K562 (cell line): ENCODE measurements at regions not wholly inside any gene's neighbourhood (a gene's known extent, or its start where the extent isn't known, plus 50 kb on each side); places are given as distances from the start of the nearest gene placed in this dataset.

Experiments
- ATAC-seq: fragments of 200-7000 bp; cut with Tn5 transposase; 3 replicates; pipeline ENCODE4 v1.9.1; 2020; ENCODE audit warnings: moderate library complexity
- BruUV-seq: library from RNA; stranded (reverse); fragments of 400-500 nt; replicated peaks from 2 replicates; lab custom pipeline; 2021; lab: Mats Ljungman, UMichigan
- CTCF ChIA-PET: fragments of 300-600 bp; formaldehyde crosslinking; extraction: SDS; loops from one replicate; lab custom pipeline; 2021; ENCODE audit warnings: low intra/inter-chr PET ratio; lab: Yijun Ruan, JAX
- POLR2A ChIA-PET: fragments of 300-600, 350-650 bp; sonication (Branson Sonifier 250); formaldehyde crosslinking; extraction: SDS; loops from one replicate; lab custom pipeline; 2021; ENCODE audit warnings: antibody characterized with exemption, inconsistent platforms; lab: Yijun Ruan, JAX
- DNase-seq, 4 experiments: peaks; one replicate each; pipeline versions ENCODE4 v3.0.0 to v3.0.0-alpha.2; 2011 to 2018; ENCODE audit warnings: low spot score in 3 of 4, mixed read lengths in 3 of 4; ENCODE audit errors: extremely low read depth in 1 of 4
- FAIRE-seq: peaks from 2 replicates; lab custom pipeline; 2011; peaks lifted over from hg19 to GRCh38; lab: Jason Lieb, UNC
- H2AFZ ChIP-seq: 2 replicates; pipeline ENCODE4 v1.6.0; 2011; ENCODE audit warnings: low read depth, low read length, control low read depth, inconsistent platforms
- H3K27ac ChIP-seq: fragments of 200-600 bp; 3 replicates; pipeline ENCODE4 v1.8.0; 2011; ENCODE audit warnings: low read depth, mild to moderate bottlenecking, control low read depth, inconsistent platforms, low read length, moderate library complexity, mixed read lengths; ENCODE audit errors: extremely low read depth
- H3K27me3 ChIP-seq, 2 experiments: fragments of 300-600 bp in 1 of 2; 2 replicates in 1 of 2; 3 replicates in 1 of 2; pipeline versions ENCODE4 v1.6.0 to v1.8.0; 2011; ENCODE audit warnings: inconsistent platforms in 2 of 2, low read length in 2 of 2, mild to moderate bottlenecking in 1 of 2, mixed read lengths in 1 of 2, moderate library complexity in 1 of 2; ENCODE audit not compliant: control insufficient read depth in 2 of 2, insufficient read depth in 2 of 2
- H3K36me3 ChIP-seq: fragments of 300-600 bp; 3 replicates; pipeline ENCODE4 v1.8.0; 2011; ENCODE audit warnings: mild to moderate bottlenecking, low read length, inconsistent platforms; ENCODE audit not compliant: control insufficient read depth, insufficient read depth
- H3K4me1 ChIP-seq, 2 experiments: fragments of 200-600 bp in 1 of 2; replicated peaks in 1 of 2; 2 replicates in 1 of 2; 3 replicates in 1 of 2; pipeline versions ENCODE4 v1.5.1 to v1.8.0; 2011; ENCODE audit warnings: inconsistent platforms in 2 of 2, low read length in 2 of 2, mild to moderate bottlenecking in 1 of 2, mixed read lengths in 1 of 2, moderate library complexity in 1 of 2; ENCODE audit not compliant: control insufficient read depth in 2 of 2, insufficient read depth in 2 of 2
- H3K4me2 ChIP-seq: 2 replicates; pipeline ENCODE4 v1.6.1; 2011; ENCODE audit warnings: low read length, control low read depth, inconsistent platforms, mixed read lengths; ENCODE audit not compliant: insufficient read depth
- H3K4me3 ChIP-seq: fragments of 200-600 bp; sonication (generic), shearing (Covaris generic); 2 replicates; pipeline ENCODE4 v1.5.1; 2016; ENCODE audit warnings: control low read depth, inconsistent platforms
- H3K79me2 ChIP-seq: fragments of 200-600 bp; 3 replicates; pipeline ENCODE4 v1.8.0; 2011; ENCODE audit warnings: low read length, inconsistent platforms; ENCODE audit not compliant: control insufficient read depth, insufficient read depth
- H3K9ac ChIP-seq, 2 experiments: 2 replicates each; pipeline versions ENCODE4 v1.6.0 to v1.6.1; 2011; ENCODE audit warnings: low read depth in 2 of 2, low read length in 2 of 2, control low read depth in 1 of 2, inconsistent platforms in 1 of 2, mild to moderate bottlenecking in 1 of 2, mixed read lengths in 1 of 2; ENCODE audit not compliant: insufficient read depth in 1 of 2
- H3K9me1 ChIP-seq: one replicate; pipeline ENCODE4 v1.6.0; 2011; ENCODE audit warnings: inconsistent platforms, mild to moderate bottlenecking, low read length, moderate library complexity; ENCODE audit not compliant: control insufficient read depth, insufficient read depth
- H3K9me3 ChIP-seq: replicated peaks from 2 replicates; pipeline ENCODE4 v1.5.1; 2011; ENCODE audit warnings: low read depth, low read length, inconsistent platforms; ENCODE audit not compliant: control insufficient read depth, insufficient read depth
- H4K20me1 ChIP-seq: replicated peaks from 2 replicates; pipeline ENCODE4 v1.6.1; 2011; ENCODE audit warnings: low read length, inconsistent platforms, mixed read lengths; ENCODE audit not compliant: control insufficient read depth, insufficient read depth
- CGGBP1 ChIP-seq: fragments of 250-450 bp; sonication (Bioruptor Pico); IDR thresholded peaks from 2 replicates; pipeline ENCODE4 v1.9.0; 2021; ENCODE audit warnings: mild to moderate bottlenecking
- CLOCK ChIP-seq: fragments of 250-450 bp; sonication (Bioruptor Pico); IDR thresholded peaks from 2 replicates; pipeline ENCODE4 v1.4.0; 2020; ENCODE audit warnings: mild to moderate bottlenecking, moderate library complexity, borderline replicate concordance
- CREB5 ChIP-seq: fragments of 250-450 bp; sonication (Bioruptor Pico); IDR thresholded peaks from 2 replicates; pipeline ENCODE4 v1.5.0; 2020; ENCODE audit warnings: mild to moderate bottlenecking
- E2F5 ChIP-seq: sonication (generic); formaldehyde crosslinking; IDR thresholded peaks from 2 replicates; pipeline ENCODE4 v1.8.0; 2022; ENCODE audit warnings: mild to moderate bottlenecking, missing genetic modification reagents
- MCM5 ChIP-seq: fragments of 450-650 bp; IDR thresholded peaks from 2 replicates; pipeline ENCODE4 v1.6.1; 2016; ENCODE audit warnings: low read depth
- PHF8 ChIP-seq: fragments of 200-600 bp; sonication (generic); IDR thresholded peaks from 2 replicates; pipeline ENCODE4 v1.6.1; 2012; ENCODE audit warnings: mixed run types, mild to moderate bottlenecking, inconsistent platforms, low read length, moderate library complexity, borderline replicate concordance
- PHTF2 ChIP-seq: fragments of 250-450 bp; sonication (Bioruptor Pico); IDR thresholded peaks from 2 replicates; pipeline ENCODE4 v1.5.0; 2021; ENCODE audit warnings: mild to moderate bottlenecking
- PTRF ChIP-seq: fragments of 450-650 bp; IDR thresholded peaks from 2 replicates; pipeline ENCODE4 v1.6.1; 2016; ENCODE audit warnings: mild to moderate bottlenecking, missing genetic modification characterization, missing compliant biosample characterization
- RFX1 ChIP-seq: fragments of 450-650 bp; IDR thresholded peaks from 2 replicates; pipeline ENCODE4 v1.6.1; 2016; ENCODE audit warnings: mild to moderate bottlenecking, moderate library complexity
- SIX5 ChIP-seq, 2 experiments: IDR thresholded peaks; 2 replicates each; pipeline ENCODE4 v1.6.1; 2011; ENCODE audit warnings: low read length in 2 of 2, borderline replicate concordance in 1 of 2, low read depth in 1 of 2, mild to moderate bottlenecking in 1 of 2, moderate library complexity in 1 of 2; ENCODE audit not compliant: insufficient read depth in 1 of 2
- SREBF1 ChIP-seq: fragments of 150-350 bp; IDR thresholded peaks from 2 replicates; pipeline ENCODE4 v1.6.1; 2014; ENCODE audit warnings: antibody characterized with exemption, low read depth, low read length, borderline replicate concordance
- STAT5A ChIP-seq: IDR thresholded peaks from 2 replicates; pipeline ENCODE4 v1.6.1; 2012; ENCODE audit warnings: low read length, inconsistent platforms, borderline replicate concordance
- TBL1XR1 ChIP-seq, 2 experiments: IDR thresholded peaks; 2 replicates each; pipeline ENCODE4 v1.6.1; 2012; ENCODE audit warnings: improper control_type of control experiment in 2 of 2, low read length in 2 of 2, mild to moderate bottlenecking in 1 of 2
- THRAP3 ChIP-seq: fragments of 450-650 bp; IDR thresholded peaks from 2 replicates; pipeline ENCODE4 v1.6.1; 2016; ENCODE audit warnings: mild to moderate bottlenecking, inconsistent platforms, borderline replicate concordance
- ZNF445 ChIP-seq: fragments of 250-450 bp; sonication (Bioruptor Pico); IDR thresholded peaks from 2 replicates; pipeline ENCODE4 v1.4.0; 2020; ENCODE audit warnings: low read depth, mild to moderate bottlenecking, moderate library complexity
- ZNF511 ChIP-seq: sonication (generic); formaldehyde crosslinking; IDR thresholded peaks from 2 replicates; pipeline ENCODE4 v1.8.0; 2022; ENCODE audit warnings: mild to moderate bottlenecking, missing genetic modification reagents
- ZNF584 ChIP-seq: fragments of 200-800 bp; sonication (Bioruptor generic); IDR thresholded peaks from 2 replicates; pipeline ENCODE4 v1.6.1; 2016; ENCODE audit warnings: low read depth, mild to moderate bottlenecking, missing genetic modification characterization, missing compliant biosample characterization
- WGBS: fragments of 100-300 bp; shearing (Covaris generic); methylation state at CpG from one replicate; pipeline ENCODE4 v1.1.6; 2016; ENCODE audit warnings: low coverage, mixed read lengths; ENCODE audit not compliant: insufficient coverage; ENCODE audit errors: missing lambda C conversion rate; 5-methylcytosine and 5-hydroxymethylcytosine counted together
- in situ Hi-C: fragments of 300-500 bp; cut with MboI; formaldehyde crosslinking; loops from 4 replicates; pipeline ENCODE4 v1.15.0; 2018; ENCODE audit warnings: inconsistent platforms, mixed read lengths
- intact Hi-C: fragments of 100-400 bp; cut with micrococcal nuclease; formaldehyde crosslinking; loops from 2 replicates; pipeline ENCODE4 v1.14.2; 2022

GRCh38 chr2:176470713-176471112, 201.5 kb downstream of the MTX2 start:
- Histone ChIP-seq H3K4me1 (no peaks in the 10 kb centered on the region), H3K9ac (no peak overlapping the region), H3K4me2 (no peak overlapping the region), H3K9me1 (no peaks in the 10 kb centered on the region), H3K27me3 (peaks cover 0 to 16% of the 10 kb centered on the region in 2 experiments; a peak in 2 of 5 replicates), H3K4me3 (no peak overlapping the region), H4K20me1 (no peaks in the 10 kb centered on the region), H3K36me3 (no peaks in the 10 kb centered on the region), H2AFZ (no peak overlapping the region), H3K27ac (no peak overlapping the region), H3K79me2 (no peaks in the 10 kb centered on the region), H3K9me3 (no peaks in the 10 kb centered on the region)
- intact Hi-C loops, result no loop called here
- no peak for ATAC-seq
- POLR2A ChIA-PET, result interaction anchor here (1.0 kb wide), 1 partner anchor 16 kb away, joined by 4 read pairs; no protein-coding TSS in a partner anchor
- in situ Hi-C loops, result no loop called here
- no peak for DNase-seq
- CTCF ChIA-PET, result no interaction called here
- no TSS peak for BruUV-seq
- TF ChIP-seq PHTF2 (CRISPR knock-in tag) (no peak), SREBF1 (no peak), RFX1 (no peak), MCM5 (no peak), SIX5 (IDR thresholded peaks at IDR 0.05; ENCODE audit: borderline replicate concordance in 1 of 2, insufficient read depth in 1 of 2, low read depth in 1 of 2, low read length in 2 of 2) (no peak), THRAP3 (no peak), ZNF445 (no peak), CGGBP1 (no peak), ZNF584 (CRISPR knock-in tag) (no peak), E2F5 (CRISPR knock-in tag) (no peak), TBL1XR1 (IDR thresholded peaks at IDR 0.05; ENCODE audit: low read length in 2 of 2) (no peak), CREB5 (no peak), PTRF (tag) (no peak), CLOCK (CRISPR knock-in tag) (no peak), PHF8 (no peak), ZNF511 (no peak), STAT5A (no peak)
- FAIRE-seq, result peak; percentile 6
- WGBS, result 2% methylated on average over 4 of the region's 4 CpGs
